ENCODE measurements at regions not wholly inside any gene's neighbourhood (a gene's known extent, or its start where the extent isn't known, plus 50 kb on each side); places are given as distances from the start of the nearest gene placed in this dataset.

GRCh38 chr14:55909879-55910278 lies 208.3 kb upstream of the PELI2 start:
- TF ChIP-seq, protein P1, sequence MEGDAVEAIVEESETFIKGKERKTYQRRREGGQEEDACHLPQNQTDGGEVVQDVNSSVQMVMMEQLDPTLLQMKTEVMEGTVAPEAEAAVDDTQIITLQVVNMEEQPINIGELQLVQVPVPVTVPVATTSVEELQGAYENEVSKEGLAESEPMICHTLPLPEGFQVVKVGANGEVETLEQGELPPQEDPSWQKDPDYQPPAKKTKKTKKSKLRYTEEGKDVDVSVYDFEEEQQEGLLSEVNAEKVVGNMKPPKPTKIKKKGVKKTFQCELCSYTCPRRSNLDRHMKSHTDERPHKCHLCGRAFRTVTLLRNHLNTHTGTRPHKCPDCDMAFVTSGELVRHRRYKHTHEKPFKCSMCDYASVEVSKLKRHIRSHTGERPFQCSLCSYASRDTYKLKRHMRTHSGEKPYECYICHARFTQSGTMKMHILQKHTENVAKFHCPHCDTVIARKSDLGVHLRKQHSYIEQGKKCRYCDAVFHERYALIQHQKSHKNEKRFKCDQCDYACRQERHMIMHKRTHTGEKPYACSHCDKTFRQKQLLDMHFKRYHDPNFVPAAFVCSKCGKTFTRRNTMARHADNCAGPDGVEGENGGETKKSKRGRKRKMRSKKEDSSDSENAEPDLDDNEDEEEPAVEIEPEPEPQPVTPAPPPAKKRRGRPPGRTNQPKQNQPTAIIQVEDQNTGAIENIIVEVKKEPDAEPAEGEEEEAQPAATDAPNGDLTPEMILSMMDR (conservative IDR thresholded peaks at IDR 0.05; ENCODE audit: low read depth in 2 of 2), result no peak
- no peak for TF ChIP-seq NANOG (IDR thresholded peaks at IDR 0.05; ENCODE audit: borderline replicate concordance)

All from GM23338 (cell line).